ENCODE measurements at regions not wholly inside any gene's neighbourhood (a gene's known extent, or its start where the extent isn't known, plus 50 kb on each side); places are given as distances from the start of the nearest gene placed in this dataset.

- Mint-ChIP-seq H3K27me3 (no peaks in the 10 kb centered on the region), H3K9me3 (peaks cover 0 to 7% (median 0%) of the 10 kb centered on the region in 8 donors), H3K27ac (no peak overlapping the region), H3K4me3 (no peak overlapping the region), H3K36me3 (no peaks in the 10 kb centered on the region), H3K4me1 (no peaks in the 10 kb centered on the region)
- H3K4me3 ChIP-seq (ENCODE audit: low read length in 2 of 2): no peak overlapping the region
- no peak overlapping the region for H3K27ac ChIP-seq (ENCODE audit: low read depth, low read length)
- no peaks in the 10 kb centered on the region for H3K4me1 ChIP-seq (ENCODE audit: insufficient read depth, low read length)
- H3K27me3 ChIP-seq (ENCODE audit: insufficient read depth, low read length): no peaks in the 10 kb centered on the region
- DNase-seq: no peak
- POLR2A ChIA-PET (ENCODE audit: partially characterized antibody): no interaction called here
- CTCF ChIA-PET (ENCODE audit: partially characterized antibody): no interaction called here
- no peaks in the 10 kb centered on the region for H3K36me3 ChIP-seq (ENCODE audit: insufficient read depth, low read length)
- intact Hi-C loops (cut with micrococcal nuclease): no loop called here
- no peaks in the 10 kb centered on the region for H3K9me3 ChIP-seq (ENCODE audit: control insufficient read depth in 1 of 2, low read length in 2 of 2)
Measured at GRCh38 chr7:94223375-94224084, 171.2 kb upstream of the COL1A2 start.

DNA sequence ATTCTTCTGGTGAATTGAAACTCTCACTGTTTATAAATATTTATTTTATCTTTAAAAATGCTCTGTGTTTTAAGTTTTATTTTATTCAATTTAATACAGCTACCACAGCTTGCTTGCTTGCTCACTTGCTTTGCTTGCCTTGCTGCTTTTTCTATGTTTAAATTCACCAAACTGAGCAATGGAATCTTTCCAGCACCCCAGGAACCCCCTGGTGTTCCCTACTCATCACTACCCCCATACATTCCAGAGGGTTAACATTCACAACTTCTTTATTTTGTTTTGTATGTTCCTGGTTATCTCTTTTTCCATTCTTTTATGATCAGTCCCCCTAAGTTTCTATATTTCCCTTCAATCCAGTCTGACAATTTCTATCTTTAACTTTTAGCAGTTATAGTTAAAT lies 166.5 kb upstream of the COL1A2 start:
- POLR2A ChIA-PET (ENCODE audit: partially characterized antibody): no interaction called here
- H3K4me3 ChIP-seq (ENCODE audit: low read length in 2 of 2): no peak overlapping the region
- no peak for DNase-seq

DNA sequence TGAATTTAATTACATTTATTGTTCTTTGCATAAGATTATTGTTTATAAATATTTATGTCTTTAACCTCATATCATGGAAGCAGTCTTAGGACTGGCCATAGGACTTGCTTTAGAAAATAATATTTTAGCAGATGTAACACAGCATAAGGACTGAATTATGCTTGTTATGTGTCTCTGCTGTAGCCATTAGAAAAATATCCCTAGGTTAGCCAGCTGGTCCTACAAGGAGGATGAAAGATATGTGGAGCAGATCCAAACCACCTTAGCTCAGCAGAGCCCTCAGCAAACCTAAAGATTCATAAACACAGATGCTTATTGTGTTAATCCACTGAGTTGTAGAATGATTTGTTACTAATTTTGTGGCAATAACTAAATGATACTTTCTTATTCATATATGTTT lies 166.0 kb upstream of the COL1A2 start:
- no peaks in the 10 kb centered on the region for H3K36me3 Mint-ChIP-seq
- Histone ChIP-seq H3K27me3 (ENCODE audit: insufficient read depth, low read length) (no peaks in the 10 kb centered on the region), H3K4me3 (ENCODE audit: low read length in 2 of 2) (no peak overlapping the region), H3K27ac (ENCODE audit: low read depth, low read length) (no peak overlapping the region), H3K4me1 (ENCODE audit: insufficient read depth, low read length) (no peaks in the 10 kb centered on the region), H3K36me3 (ENCODE audit: insufficient read depth, low read length) (no peaks in the 10 kb centered on the region), H3K9me3 (ENCODE audit: control insufficient read depth in 1 of 2, low read length in 2 of 2) (no peaks in the 10 kb centered on the region)
- H3K27me3 Mint-ChIP-seq: no peaks in the 10 kb centered on the region
- CTCF ChIA-PET (ENCODE audit: partially characterized antibody): no interaction called here
- no peaks in the 10 kb centered on the region for H3K9me3 Mint-ChIP-seq
- no peak for DNase-seq
- no peak overlapping the region for H3K4me3 Mint-ChIP-seq
- no peaks in the 10 kb centered on the region for H3K4me1 Mint-ChIP-seq
- no peak overlapping the region for H3K27ac Mint-ChIP-seq
- intact Hi-C loops (cut with micrococcal nuclease): no loop called here
- POLR2A ChIA-PET (ENCODE audit: partially characterized antibody): no interaction called here

More for the DNA sequence above, 166.5 kb upstream of the COL1A2 start:
- Mint-ChIP-seq H3K4me3 (no peak overlapping the region), H3K27me3 (no peaks in the 10 kb centered on the region), H3K27ac (no peak overlapping the region), H3K4me1 (no peaks in the 10 kb centered on the region), H3K9me3 (no peaks in the 10 kb centered on the region), H3K36me3 (no peaks in the 10 kb centered on the region)
- Histone ChIP-seq H3K27me3 (ENCODE audit: insufficient read depth, low read length) (no peaks in the 10 kb centered on the region), H3K4me1 (ENCODE audit: insufficient read depth, low read length) (no peaks in the 10 kb centered on the region), H3K27ac (ENCODE audit: low read depth, low read length) (no peak overlapping the region), H3K36me3 (ENCODE audit: insufficient read depth, low read length) (no peaks in the 10 kb centered on the region), H3K9me3 (ENCODE audit: control insufficient read depth in 1 of 2, low read length in 2 of 2) (no peaks in the 10 kb centered on the region)
- intact Hi-C loops (cut with micrococcal nuclease): no loop called here
- CTCF ChIA-PET (ENCODE audit: partially characterized antibody): no interaction called here

DNA sequence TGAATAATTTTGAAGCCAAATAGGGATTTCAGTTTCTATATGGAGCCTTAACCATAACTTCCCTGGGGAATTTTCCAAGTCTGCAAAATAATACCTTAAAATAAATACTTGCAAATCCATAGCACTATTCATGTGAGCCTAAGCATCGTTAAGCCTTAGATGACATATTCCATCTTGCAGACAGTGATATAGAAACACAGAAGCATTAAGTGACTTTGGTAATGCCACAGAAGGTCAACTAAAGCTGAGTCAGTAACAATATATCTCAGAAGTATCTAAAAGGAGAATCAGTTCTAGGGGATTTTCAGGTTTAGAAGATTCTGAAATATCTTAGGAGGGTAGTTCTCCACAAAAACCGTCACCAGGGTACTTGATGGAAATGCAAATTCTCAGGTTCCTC lies 163.4 kb upstream of the COL1A2 start:
- DNase-seq: no peak
- H3K4me1 Mint-ChIP-seq: no peaks in the 10 kb centered on the region
- no peak overlapping the region for H3K4me3 ChIP-seq (ENCODE audit: low read length in 2 of 2)
- no peaks in the 10 kb centered on the region for H3K27me3 ChIP-seq (ENCODE audit: insufficient read depth, low read length)
- no peak overlapping the region for H3K4me3 Mint-ChIP-seq
- no peaks in the 10 kb centered on the region for H3K9me3 Mint-ChIP-seq
- H3K36me3 ChIP-seq (ENCODE audit: insufficient read depth, low read length): no peaks in the 10 kb centered on the region
- ChIA-PET POLR2A (ENCODE audit: partially characterized antibody) (no interaction called here), CTCF (ENCODE audit: partially characterized antibody) (no interaction called here)
- H3K4me1 ChIP-seq (ENCODE audit: insufficient read depth, low read length): no peaks in the 10 kb centered on the region
- H3K27ac Mint-ChIP-seq: no peak overlapping the region
- no peaks in the 10 kb centered on the region for H3K36me3 Mint-ChIP-seq
- H3K9me3 ChIP-seq (ENCODE audit: control insufficient read depth in 1 of 2, low read length in 2 of 2): no peaks in the 10 kb centered on the region
- peaks cover 0 to 1% of the 10 kb centered on the region in 2 donors for H3K27me3 Mint-ChIP-seq
- intact Hi-C loops (cut with micrococcal nuclease): no loop called here
- no peak overlapping the region for H3K27ac ChIP-seq (ENCODE audit: low read depth, low read length)

DNA sequence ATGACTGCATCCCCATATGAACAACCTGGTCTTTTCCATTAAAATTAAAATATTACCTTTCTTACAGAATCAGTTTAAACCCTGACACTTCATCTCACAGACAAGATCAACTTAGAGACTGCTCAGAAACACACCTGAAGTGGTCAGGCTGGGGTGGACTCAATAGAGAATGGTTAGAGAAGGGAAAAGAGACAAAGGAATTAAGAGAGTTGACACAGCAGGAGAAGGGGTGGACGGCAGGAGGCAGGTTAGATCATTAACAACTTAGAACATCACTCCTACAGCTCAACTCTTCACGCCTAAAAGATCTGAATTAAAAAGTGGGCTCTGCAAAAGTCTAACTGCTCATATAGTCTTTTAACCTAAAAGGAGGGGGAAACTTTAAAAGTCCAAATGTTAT lies 157.7 kb upstream of the COL1A2 start:
- ChIA-PET CTCF (ENCODE audit: partially characterized antibody) (no interaction called here), POLR2A (ENCODE audit: partially characterized antibody) (no interaction called here)
- Histone ChIP-seq H3K4me3 (ENCODE audit: low read length in 2 of 2) (no peak overlapping the region), H3K9me3 (ENCODE audit: control insufficient read depth in 1 of 2, low read length in 2 of 2) (no peaks in the 10 kb centered on the region), H3K4me1 (ENCODE audit: insufficient read depth, low read length) (no peaks in the 10 kb centered on the region), H3K36me3 (ENCODE audit: insufficient read depth, low read length) (no peaks in the 10 kb centered on the region), H3K27me3 (ENCODE audit: insufficient read depth, low read length) (no peaks in the 10 kb centered on the region), H3K27ac (ENCODE audit: low read depth, low read length) (no peak overlapping the region)
- DNase-seq: no peak
- H3K36me3 Mint-ChIP-seq: no peaks in the 10 kb centered on the region
- intact Hi-C loops (cut with micrococcal nuclease): no loop called here
- no peak overlapping the region for H3K27ac Mint-ChIP-seq
- H3K9me3 Mint-ChIP-seq: peaks cover 0 to 5% (median 0%) of the 10 kb centered on the region in 8 donors
- no peaks in the 10 kb centered on the region for H3K4me1 Mint-ChIP-seq
- H3K27me3 Mint-ChIP-seq: peaks cover 0 to 1% of the 10 kb centered on the region in 2 donors
- no peak overlapping the region for H3K4me3 Mint-ChIP-seq

DNA sequence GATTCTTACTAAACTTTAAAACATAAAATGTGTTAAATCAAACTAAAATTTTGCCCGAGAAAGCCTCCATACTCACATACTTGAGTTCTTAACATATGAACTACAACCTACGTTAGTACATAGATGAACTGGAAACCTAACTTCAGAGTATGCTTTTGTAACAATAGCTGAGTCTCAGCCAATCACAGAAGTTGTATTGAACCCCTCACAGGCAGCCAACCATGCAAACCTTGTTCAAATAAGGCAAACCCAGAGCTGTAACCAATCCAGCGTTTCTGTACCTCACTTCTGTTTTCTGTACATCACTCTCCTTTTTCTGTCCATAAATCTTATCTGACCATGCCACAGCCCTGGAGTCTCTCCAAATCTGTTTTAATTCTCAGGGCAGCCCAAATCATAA lies 157.3 kb upstream of the COL1A2 start:
- Histone ChIP-seq H3K36me3 (ENCODE audit: insufficient read depth, low read length) (no peaks in the 10 kb centered on the region), H3K4me3 (ENCODE audit: low read length in 2 of 2) (no peak overlapping the region), H3K27ac (ENCODE audit: low read depth, low read length) (no peak overlapping the region), H3K9me3 (ENCODE audit: control insufficient read depth in 1 of 2, low read length in 2 of 2) (no peaks in the 10 kb centered on the region), H3K27me3 (ENCODE audit: insufficient read depth, low read length) (no peaks in the 10 kb centered on the region), H3K4me1 (ENCODE audit: insufficient read depth, low read length) (no peaks in the 10 kb centered on the region)
- POLR2A ChIA-PET (ENCODE audit: partially characterized antibody): no interaction called here
- no peak for DNase-seq
- Mint-ChIP-seq H3K36me3 (no peaks in the 10 kb centered on the region), H3K27ac (no peak overlapping the region), H3K4me3 (no peak overlapping the region), H3K27me3 (peaks cover 0 to 1% of the 10 kb centered on the region in 2 donors), H3K9me3 (peaks cover 0 to 5% (median 0%) of the 10 kb centered on the region in 8 donors), H3K4me1 (no peaks in the 10 kb centered on the region)
- intact Hi-C loops (cut with micrococcal nuclease): no loop called here
- CTCF ChIA-PET (ENCODE audit: partially characterized antibody): no interaction called here

GRCh38 chr7:94239661-94240234 lies 154.9 kb upstream of the COL1A2 start:
- Histone ChIP-seq H3K27me3 (ENCODE audit: insufficient read depth, low read length) (no peaks in the 10 kb centered on the region), H3K27ac (ENCODE audit: low read depth, low read length) (no peak overlapping the region), H3K36me3 (ENCODE audit: insufficient read depth, low read length) (no peaks in the 10 kb centered on the region), H3K9me3 (ENCODE audit: control insufficient read depth in 1 of 2, low read length in 2 of 2) (no peaks in the 10 kb centered on the region), H3K4me3 (ENCODE audit: low read length in 2 of 2) (no peak overlapping the region), H3K4me1 (ENCODE audit: insufficient read depth, low read length) (no peaks in the 10 kb centered on the region)
- no peak overlapping the region for H3K4me3 Mint-ChIP-seq
- ChIA-PET CTCF (ENCODE audit: partially characterized antibody) (no interaction called here), POLR2A (ENCODE audit: partially characterized antibody) (no interaction called here)
- H3K27me3 Mint-ChIP-seq: no peaks in the 10 kb centered on the region
- DNase-seq: no peak
- H3K27ac Mint-ChIP-seq: no peak overlapping the region
- H3K36me3 Mint-ChIP-seq: no peaks in the 10 kb centered on the region
- intact Hi-C loops (cut with micrococcal nuclease): no loop called here
- H3K4me1 Mint-ChIP-seq: no peaks in the 10 kb centered on the region
- peaks cover 0 to 5% (median 0%) of the 10 kb centered on the region in 8 donors for H3K9me3 Mint-ChIP-seq
